ENCODE measurements at regions not wholly inside any gene's neighbourhood (a gene's known extent, or its start where the extent isn't known, plus 50 kb on each side); places are given as distances from the start of the nearest gene placed in this dataset.

DNA sequence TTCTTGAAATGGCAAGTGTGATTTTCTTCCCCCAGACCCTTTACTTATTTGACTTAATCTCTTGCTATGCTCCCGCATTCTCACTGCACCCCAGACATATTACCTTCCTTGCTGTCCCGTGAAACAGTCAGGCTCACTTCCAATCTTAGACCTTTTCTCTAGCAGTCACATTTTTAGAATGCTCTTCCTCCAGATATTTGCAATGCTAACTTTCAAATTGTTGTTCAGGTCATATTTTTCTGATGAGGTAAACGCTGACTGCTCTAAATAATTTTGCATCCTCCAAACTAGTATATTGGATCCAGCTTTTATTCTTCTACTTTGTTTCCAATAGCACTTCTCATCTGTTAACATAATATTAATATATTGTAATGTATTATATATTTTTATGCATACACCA, 648.2 kb upstream of the NEGR1 start:
- intact Hi-C loops (cut with DNase I) = no loop called here
- no peak for DNase-seq

DNA sequence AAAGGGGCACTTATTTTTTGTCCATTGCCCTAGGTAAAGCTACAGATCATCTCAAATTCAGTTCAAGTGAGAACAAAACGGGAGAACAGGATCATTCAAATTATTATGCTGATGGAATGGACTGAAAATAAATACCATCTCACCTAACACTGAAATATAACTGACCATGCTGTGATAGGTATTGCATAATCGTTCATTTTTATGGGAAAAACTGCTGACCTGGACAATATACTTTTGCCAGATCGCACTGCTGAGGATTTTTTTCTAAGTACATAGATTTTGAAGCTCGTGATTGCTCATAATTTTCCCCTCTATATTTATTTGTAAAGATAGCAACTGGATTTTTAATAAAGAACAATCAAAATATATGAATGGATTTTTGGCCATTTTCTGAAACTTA, 636.6 kb upstream of the NEGR1 start:
- intact Hi-C loops (cut with DNase I) = no loop called here
- no peak for DNase-seq

DNA sequence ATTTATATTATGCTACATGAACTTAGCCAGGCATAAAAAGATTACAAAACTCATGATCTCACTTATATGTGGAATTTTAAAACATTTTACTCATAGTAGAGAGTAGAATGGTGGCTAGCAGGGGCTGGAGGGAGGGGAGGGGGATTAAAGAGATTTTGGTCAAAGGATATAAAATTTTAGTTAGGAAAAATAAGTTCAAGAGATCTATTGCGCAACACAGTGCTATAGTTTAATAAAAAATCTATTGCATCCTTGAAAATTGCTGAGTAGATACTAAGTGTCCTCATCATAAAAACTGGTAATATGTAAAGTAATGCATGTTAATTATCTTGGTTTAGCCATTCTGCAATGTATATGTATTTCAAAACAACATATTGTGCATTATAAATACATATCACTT, 635.6 kb upstream of the NEGR1 start:
- no peak for DNase-seq
- intact Hi-C loops (cut with DNase I) = no loop called here

DNA sequence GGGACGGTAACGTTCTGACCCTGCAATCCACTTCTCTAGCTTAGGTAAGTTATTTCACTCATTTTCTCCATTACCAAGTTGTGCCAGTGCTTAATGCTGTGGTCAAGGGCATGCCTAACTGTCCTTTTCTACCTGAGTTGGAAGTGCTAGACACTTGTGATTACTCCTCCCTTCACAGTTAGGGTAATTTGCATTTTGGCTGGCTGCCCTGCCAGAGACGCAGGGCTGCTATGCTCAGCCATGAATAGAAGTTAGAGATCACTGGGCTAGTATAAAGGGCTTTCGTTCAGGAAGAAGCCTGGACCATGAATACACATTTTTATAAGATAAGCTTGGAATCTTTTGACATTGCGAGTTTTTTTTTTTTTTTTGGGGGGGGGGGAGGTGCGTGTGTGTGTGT, 633.2 kb upstream of the NEGR1 start:
- peak in 2 of 42 donors; percentile 0 to 1 for DNase-seq
- intact Hi-C loops (cut with DNase I) = no loop called here

DNA sequence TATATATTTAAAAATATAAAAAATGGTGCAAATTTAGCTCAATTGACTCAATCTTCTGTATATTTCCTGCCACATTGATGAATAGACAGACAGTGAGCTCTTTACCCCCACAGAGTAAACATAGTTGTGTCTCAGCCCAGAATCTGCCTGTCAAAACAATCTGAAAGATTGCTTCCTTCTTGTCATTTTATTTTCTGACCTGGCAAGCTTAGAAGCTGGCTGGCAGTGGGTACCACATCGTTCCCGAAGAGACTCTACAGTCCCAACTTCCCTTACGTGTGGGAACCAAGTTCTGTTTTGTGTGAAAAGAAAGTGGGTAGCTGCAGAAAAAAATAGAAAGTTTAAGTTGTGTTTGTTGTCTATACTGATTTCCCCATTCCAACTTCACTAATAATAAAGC, 629.3 kb upstream of the NEGR1 start:
- no peak for DNase-seq
- intact Hi-C loops (cut with DNase I) = no loop called here

DNA sequence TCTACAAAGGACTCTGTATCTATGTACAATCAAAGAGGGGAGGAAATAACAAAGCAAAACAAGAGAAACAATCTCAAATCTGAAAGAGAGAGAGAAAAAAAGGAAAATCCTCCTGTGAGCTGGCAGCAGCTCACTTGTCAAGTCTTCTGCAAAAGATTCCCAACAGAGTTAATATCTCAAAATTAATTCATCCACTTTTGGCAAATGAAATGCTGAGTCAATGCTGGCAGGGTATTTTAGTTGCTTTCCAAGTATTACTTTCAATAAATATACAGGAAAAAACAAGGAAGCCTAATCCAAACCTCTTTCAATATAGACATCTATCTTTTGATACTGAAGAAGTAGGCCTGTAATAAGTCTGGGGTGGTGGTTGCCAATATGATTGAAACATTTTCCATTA, 613.9 kb upstream of the NEGR1 start:
- DNase-seq = no peak
- intact Hi-C loops (cut with DNase I) = no loop called here

DNA sequence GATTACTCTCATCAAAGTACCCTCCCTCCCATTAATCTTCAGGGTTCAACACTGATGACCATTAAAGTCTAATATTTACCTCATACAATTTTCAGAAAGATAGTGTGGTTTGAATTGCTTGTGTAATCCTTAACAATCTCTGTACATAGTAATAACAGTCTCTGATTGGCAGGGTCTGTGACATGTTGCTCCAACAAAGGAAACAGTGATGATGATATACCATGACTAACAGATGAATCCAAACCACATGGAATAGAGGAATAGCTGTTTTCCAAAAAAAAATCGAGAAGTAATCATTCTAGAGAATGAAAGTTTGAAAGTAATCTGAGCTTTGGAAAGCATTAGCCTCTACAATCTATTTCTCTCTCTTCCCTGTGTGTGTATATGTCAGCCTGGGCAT, 610.1 kb upstream of the NEGR1 start:
- intact Hi-C loops (cut with DNase I) = no loop called here
- no peak for DNase-seq

DNA sequence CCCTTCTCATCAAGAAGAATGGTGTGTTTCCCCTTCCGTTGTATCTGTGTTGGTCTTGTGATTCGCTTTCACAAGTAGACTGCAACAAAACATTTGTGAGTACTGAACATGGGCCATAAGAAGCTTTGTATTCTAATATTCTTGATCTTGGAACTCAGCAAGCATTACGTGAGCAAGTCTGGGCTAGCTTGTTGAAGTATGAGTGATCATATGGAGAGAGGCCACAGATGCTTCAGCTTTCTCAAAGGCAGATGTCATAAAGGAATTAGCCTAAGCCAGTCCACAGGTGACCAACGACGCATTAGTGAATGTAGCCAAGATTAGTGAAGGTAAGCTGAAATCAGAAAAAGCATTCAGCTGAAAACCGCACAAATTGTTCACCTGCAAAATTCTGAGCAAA, 609.6 kb upstream of the NEGR1 start:
- DNase-seq = no peak
- intact Hi-C loops (cut with DNase I) = no loop called here

DNA sequence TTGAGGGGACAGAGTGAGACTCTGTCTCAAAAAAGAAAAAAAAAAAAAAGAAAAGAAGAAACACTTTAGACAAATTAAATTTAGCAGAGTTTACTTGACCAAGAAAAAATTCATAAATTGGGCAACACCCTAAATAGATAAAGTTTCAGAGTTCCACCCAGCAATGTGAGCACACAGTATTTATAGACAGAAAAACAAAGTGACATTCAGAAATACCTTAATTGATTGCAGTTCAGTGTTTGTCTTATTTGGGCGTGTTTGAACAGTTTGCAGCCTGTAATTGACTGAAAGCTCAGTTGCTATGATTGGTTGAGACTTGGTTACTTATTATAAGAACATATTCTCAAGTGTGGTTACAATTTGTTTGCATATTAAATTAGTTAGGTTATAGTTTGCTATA, 603.5 kb upstream of the NEGR1 start:
- DNase-seq = no peak
- intact Hi-C loops (cut with DNase I) = no loop called here

DNA sequence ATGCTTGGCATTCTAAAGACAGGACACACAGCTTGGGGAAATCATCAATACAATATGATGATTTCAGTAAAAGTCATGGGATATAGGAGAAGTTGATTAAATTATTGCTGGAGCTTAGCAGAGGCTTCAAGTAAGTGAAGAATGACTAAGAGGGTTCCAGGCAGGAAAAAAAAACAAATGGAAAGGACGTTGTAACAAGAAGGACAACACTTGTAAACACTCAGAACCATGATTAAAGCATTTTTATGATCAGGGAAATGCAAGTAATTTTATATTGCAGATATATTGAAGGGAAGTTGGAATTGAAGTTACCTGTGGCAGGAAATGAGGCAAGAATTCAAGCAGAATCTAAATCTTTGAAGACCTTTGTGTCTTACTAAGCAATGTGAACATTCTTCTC, 602.7 kb upstream of the NEGR1 start:
- no peak for DNase-seq
- intact Hi-C loops (cut with DNase I) = no loop called here

DNA sequence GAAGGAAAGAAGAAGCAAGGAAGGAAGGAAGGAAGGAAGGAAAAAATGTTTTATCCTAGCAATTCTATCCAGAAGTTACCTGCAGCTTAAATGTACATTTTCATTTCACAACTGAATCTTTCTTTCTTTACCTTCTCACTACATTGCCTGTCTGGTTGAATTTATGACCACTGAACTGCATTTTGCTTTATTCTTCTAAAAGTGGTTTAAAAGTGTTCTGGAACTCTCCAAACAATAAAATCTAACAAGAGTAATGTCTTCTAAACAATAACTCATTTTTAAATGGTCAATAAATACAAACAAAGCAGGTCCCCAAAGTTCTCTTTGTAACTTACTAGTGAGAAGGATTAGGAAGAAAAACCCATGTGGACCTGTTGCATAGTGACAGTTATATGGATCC, 587.5 kb upstream of the NEGR1 start:
- DNase-seq = no peak
- intact Hi-C loops (cut with DNase I) = no loop called here

DNA sequence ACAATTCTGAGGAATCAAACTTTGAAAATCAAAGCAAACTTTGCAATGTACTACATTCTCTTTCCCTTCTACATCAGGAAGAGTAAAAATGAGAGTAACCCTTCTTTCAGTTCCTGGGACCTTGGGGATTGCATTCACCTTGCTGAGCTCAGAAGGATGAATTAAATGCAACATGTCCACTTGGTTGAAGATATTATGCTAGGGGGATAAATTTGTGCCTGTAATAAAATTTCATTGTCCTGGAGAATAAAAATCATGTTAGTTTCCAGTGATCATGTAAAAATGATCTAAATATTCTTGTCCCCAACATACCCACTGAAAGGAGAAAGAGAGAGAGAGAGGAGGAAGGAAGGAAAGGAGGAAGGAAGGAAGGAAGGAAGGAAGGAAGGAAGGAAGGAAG, 587.1 kb upstream of the NEGR1 start:
- no peak for DNase-seq
- intact Hi-C loops (cut with DNase I) = no loop called here

DNA sequence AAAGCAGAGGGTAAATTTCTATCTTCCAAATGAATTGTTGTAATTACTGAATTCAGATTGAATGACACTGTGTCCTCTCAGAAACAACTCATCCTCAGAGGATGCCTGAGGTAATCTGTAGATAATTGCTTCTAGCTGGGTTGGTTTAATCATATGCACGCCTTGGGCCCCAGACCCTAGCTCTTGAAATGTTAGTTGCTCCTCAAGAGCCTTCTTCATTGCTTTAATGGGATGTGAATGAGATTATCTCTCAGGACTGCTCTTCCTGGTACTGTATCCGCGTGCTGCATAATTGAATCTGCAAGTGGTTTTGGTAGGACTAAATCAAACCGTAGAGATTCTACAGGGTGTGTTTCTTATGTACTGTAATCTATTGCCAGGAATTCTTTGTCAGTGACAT, 569.3 kb upstream of the NEGR1 start:
- intact Hi-C loops (cut with DNase I) = no loop called here
- no peak for DNase-seq

DNA sequence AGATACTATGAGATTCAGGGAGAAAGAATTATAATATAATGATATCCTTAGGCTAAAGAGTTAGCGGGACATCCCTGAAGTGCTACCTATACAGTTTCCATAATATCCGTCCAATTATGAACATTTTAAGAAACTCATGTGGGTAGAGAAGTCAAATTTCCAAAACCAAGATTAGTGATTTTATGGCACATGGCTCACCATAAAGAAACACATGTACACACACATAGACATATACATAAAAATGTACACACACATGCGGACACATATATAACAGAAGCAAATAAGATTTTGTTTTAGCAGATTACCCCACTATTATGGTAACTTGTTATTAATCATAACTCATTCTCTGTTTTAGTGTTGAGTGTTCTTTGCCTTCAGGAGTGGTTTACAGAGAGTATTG, 566.7 kb upstream of the NEGR1 start:
- no peak for DNase-seq
- intact Hi-C loops (cut with DNase I) = no loop called here

DNA sequence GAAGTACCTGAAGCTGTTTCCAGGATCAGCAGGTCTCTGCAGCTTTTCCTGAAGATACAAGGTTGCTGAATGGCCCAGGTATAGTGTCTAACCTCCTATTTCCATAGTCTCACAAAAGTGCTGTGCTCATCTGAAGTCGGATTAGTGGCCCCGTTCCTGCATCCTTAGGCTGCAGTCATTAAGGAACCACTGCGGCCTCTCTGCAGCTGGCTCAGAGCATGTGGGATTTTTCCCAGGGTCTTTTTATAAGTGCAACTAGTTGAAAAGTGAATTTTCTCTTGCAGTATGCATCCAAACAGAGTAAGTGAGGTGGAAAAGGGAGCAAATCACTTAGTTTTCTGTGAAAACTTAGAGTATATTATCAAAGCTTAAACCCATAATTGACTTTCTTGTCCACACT, 565.3 kb upstream of the NEGR1 start:
- no peak for DNase-seq
- intact Hi-C loops (cut with DNase I) = no loop called here

DNA sequence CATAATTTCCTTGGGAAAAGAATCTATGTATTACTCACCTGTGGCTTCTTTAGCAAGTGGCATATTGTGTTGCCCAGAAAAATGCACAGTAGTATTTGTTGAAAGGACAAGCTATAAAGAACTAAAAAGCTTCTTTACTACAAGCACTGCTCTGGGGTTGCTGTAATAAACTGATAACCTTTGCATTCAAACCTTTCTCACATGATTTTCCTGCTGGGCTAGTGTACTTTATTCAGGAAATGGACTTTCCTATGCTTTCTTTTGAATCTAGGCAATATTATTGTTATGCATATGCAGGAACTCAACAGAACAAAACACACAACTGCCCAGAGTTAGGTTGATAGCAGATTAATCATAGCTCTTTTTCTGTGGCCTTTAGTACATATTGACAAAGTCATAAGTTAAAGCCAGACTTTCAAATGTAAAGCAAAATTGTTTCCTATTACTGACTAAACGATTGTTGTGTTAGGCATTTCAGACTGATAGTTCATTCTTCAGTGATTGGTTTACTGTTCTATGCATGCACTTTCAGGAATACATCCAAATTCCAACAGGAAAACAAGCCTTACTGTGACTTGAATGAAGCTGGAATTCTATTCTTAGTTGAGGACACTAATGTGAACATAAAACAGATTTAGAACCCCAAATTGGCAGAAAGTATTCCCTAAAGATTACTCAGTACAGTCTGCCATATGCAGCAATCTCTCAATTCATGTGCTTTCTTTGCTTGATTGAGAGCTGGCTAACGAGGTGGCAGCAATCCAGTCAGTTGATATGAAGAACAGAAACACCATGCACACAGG, 564.3 kb upstream of the NEGR1 start:
- intact Hi-C loops (cut with DNase I) = no loop called here
- DNase-seq = no peak

DNA sequence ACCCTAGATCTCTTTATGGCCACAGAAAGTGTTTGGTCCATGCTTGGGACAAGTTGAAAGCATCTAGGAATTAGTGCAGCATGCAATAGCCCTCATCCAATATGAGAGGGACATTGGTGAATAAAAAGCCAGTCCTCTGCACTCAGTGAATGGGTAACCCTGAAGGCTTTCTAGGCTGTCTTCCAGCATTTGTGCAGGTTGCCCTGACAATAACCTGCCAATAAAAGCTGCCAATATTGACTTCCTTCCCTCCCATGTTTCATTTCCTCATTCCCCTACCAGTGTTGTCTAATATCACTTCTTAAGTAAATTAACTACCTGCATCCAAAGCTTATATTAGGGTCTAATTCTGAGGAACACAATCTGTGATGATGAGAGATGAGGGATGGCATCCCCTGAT, 563.6 kb upstream of the NEGR1 start:
- intact Hi-C loops (cut with DNase I) = no loop called here
- DNase-seq = no peak

DNA sequence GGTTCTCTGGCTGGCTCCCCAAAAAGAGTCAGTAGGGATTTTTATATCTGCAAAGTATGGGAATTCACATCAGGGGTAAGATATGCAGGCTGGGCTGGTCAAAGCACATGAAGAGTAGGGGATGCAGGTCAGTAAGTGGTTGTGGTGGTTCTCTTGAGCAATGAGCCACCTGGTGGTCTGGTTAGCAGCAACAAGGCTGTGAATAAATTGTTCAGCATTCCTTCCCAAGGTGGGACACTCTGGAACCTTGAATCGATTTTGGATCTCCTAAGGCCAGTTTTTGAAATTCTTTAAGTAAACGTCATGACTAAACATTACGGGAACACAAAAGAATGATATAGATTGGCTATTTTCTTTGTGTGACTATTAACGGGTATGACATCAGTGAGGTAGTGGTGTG, 563.0 kb upstream of the NEGR1 start:
- peak in 2 of 42 donors; percentile 4 to 5 for DNase-seq
- intact Hi-C loops (cut with DNase I) = no loop called here

DNA sequence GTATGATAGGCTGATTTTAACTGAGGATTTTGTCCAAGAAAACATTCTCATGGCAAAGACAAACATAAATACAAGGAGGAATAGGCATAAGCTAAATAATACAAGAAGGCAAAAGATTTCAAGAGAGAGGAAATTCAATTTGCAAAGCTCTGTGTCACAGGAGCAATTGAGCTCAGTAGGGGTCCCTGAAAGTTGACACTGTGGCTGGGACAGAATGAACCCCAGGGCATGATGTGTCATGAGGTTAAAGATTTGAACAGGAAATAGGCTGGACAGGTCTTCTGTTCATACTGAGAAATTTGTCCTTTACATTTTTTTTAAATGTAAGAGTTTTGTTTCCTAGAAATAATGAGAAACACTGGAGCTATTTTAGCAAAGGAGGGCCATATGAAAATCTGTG, 555.4 kb upstream of the NEGR1 start:
- intact Hi-C loops (cut with DNase I) = no loop called here
- DNase-seq = no peak

DNA sequence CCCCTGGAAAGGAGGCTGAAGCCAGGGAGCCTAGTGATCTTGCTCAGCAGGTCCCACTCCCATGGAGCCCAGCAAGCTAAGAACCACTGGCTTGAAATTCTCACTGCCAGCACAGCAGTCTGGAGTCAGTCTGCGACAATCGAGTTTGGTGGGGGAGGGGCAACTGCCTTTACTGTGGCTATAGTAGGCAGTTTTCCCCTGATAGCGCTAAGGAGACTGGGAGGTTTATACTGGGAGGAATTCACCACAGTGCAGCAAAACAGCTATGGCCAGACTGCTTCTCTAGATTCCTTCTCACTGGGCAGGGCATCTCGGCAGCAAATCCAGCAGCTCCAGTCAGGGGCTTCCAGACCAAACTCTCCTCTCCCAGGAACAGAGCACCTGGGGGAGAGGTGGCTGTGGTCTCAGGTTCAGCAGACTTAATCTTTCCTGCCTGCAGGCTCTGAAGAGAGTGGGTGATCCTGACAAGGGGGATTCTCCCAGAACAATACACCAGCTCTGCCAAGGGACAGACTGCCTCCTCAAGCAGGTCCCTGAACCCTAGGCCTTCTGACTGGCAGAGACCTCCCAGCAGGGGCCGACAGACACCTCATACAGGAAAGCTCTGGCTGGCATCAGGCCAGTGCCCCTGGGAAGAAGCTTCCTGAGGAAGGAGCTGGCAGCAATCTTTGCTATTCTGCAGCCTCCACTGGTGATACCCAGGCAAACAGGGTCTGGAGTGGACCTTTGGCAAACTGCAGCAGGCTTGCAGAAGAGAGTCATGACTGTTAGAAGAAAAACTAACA, 548.5 kb upstream of the NEGR1 start:
- intact Hi-C loops (cut with DNase I) = no loop called here
- DNase-seq = no peak

DNA sequence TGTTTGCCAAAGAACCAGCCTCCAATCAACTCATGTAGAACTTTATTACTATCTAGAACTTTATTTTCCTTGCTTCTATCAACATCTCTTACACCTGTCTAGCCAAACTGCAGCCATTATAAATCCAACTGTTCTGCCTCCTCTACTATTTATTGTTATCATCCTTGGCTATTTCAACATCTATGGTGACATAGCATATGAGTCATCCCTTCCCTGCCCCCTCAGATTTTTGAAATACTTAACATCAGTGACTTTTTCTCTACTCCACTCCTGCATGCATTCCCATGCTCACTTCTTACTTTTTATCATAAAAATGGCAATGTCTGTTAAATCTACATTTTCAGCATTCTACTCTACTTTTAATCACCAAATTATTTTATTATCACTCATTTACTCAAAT, 544.9 kb upstream of the NEGR1 start:
- intact Hi-C loops (cut with DNase I) = no loop called here
- no peak for DNase-seq

All from head of caudate nucleus (tissue), 42 donors.